ENCODE measurements at regions not wholly inside any gene's neighbourhood (a gene's known extent, or its start where the extent isn't known, plus 50 kb on each side); places are given as distances from the start of the nearest gene placed in this dataset.

GRCh38 chr3:151935446-151935845 lies 62.0 kb downstream of the SUCNR1 start:
- DNase-seq = no peak

GRCh38 chr3:151940481-151940880 lies 67.0 kb downstream of the SUCNR1 start:
- DNase-seq = no peak

DNA sequence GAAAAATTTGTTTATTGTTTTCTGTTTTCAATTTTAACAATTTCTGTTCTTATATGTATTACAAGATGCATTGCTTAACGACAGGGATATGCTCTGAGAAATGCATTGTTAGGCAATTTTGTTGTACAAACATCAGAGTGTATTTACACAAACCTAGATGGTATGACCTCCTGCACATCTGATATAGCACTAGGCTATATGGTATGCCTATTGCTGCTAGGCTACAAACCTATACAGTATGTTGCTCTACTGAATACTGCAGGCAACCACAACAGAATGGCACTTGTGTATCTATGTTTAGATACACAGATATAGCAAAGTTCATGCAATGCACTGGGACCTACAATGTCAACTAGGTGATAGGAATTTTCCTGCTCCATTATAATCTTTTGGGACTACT lies 70.1 kb downstream of the SUCNR1 start:
- DNase-seq = no peak

GRCh38 chr3:151944356-151944755 lies 70.9 kb downstream of the SUCNR1 start:
- no peak for DNase-seq

DNA sequence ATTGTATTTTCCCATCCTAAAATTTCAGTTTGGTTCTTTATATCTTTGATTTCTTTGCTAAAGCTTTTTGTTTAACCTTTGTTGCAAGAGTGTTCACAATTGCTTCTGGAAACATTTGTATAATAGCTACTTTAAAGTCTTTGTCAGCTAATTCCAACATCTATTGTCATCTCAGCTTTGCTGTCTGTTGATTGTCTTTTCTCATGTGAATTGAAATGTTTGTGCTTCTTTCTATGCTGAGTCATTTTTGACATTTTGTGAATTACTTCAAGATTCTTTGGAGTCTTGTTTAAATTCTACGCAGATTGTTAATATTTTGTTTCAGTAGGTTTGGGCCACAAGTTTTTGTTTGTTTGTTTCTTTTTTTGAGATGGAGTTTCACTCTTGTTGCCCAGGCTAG lies 73.2 kb downstream of the SUCNR1 start:
- no peak for DNase-seq

GRCh38 chr3:151949706-151950105 lies 76.3 kb downstream of the SUCNR1 start:
- DNase-seq = no peak

DNA sequence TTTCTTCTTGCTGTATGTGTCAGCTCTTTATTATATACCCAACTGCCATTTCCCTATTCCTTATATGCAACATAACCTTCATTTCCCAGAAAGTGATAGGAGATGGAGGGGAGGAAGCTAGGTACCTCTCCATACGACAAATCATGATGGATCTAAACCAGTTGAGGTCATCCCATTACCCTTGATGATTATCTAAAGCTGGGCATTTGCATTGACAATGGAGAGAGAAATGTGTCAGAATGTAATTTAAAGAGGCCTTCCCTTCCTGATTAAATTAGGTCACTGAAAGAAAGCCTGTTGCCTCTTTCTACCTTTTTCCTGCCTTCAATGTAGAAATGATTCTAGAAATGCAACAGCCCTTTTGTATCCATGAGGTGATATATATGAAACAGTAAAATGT lies 81.9 kb downstream of the SUCNR1 start:
- DNase-seq = no peak

DNA sequence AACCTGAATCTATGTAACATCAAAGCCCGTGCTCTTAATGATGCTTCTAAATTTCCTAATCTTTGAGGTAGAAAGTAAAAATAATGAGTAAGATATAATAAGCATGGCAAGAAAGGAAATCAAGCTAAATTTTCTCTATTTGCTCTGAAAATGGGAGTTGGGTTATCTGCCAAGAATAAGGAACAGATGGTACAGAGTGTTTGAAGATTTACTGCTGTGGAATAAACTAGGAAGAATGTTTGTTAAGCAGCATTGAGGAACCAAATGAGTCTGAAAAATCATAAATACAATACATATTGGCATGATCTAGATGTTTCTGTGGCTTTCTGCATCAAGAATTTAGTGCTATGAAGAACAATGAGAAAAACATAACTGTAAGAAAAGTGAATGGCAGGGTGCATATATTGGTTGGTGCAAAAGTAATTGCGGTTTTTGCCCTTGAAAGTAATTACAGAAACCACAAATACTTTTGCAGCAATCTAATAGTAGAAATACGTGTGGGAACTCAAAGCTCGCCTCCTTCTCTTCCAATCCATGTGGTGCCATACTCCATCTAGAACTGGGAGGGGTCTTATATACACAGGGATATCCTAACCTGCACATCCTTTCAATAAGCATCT lies 87.6 kb downstream of the SUCNR1 start:
- DNase-seq = no peak

GRCh38 chr3:151962352-151962751 lies 88.9 kb downstream of the SUCNR1 start:
- no peak for DNase-seq

DNA sequence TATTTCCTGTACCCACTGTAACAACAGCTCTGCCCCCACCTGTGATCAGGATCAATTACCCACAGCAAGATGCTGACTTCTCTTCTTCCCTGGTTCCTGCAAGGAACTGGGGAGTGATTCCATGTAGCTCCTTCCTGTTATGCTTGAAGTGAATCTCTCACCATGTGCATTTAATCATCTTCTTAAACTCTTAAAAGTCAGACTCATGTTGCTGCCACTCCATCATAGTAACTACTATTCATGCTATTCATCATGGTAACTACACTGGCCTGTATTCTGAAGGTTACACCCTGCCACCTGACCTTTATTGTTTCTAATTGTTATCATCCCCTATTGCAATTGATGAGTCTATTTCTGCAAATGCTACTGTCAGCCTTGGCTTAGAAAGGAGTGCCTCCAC lies 89.5 kb downstream of the SUCNR1 start:
- DNase-seq = no peak

DNA sequence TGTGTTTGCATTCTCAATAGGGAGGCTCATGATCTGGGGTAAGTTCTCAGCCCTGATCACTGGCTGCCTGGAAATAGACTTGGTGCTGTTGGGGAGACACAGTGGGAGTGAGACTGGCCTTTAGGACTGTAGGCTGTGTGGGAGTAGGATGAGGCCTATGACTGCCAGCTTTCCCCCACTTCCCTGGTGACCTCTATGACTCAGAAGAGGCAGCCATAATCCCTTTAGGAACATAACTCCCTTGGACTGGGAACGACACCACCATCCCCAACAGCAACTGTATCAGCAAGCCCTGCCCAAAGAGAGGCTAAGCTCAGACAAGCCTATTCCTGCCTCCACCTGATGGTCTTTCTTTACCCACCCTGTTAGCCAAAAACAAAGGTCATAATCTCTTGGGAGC lies 91.3 kb downstream of the SUCNR1 start:
- DNase-seq = no peak

- no peak for DNase-seq
Observed at GRCh38 chr3:151969026-151969642, 95.7 kb downstream of the SUCNR1 start.

DNA sequence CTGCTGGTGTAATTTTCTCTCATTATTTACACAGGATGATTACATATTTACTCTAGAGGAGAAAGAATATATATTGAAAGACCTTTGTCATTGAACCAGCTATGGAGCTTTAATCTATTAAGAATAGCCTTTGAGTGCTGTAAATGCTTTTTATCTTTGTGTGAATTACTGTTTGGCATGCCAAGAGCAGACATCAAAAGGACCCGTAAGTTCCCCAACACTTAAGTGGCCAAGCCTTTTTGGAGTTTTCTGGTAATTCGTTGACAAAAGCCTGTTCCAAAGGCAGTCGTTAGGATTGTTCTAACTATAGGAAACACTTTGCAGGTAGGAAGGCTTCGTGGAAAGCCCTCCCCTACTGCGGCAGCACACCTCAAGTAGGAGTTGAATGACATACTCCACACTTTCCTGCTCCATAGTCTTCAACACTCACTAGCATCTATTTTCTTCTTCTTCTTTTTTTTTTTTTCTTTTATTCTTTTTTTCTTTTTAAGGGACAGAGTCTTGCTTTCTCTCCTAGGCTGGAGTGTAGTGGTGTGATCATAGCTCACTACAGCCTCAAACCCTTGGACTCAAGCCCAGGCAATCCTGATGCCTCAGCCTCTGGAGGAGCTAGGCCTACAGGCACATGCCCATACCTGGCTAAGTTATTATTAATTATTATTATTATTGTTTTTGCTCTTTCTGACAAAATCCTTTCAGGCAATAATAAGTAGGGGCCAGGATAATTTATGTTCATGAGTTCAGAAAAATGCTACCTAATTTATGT lies 98.6 kb downstream of the SUCNR1 start:
- DNase-seq = peak; percentile 52

DNA sequence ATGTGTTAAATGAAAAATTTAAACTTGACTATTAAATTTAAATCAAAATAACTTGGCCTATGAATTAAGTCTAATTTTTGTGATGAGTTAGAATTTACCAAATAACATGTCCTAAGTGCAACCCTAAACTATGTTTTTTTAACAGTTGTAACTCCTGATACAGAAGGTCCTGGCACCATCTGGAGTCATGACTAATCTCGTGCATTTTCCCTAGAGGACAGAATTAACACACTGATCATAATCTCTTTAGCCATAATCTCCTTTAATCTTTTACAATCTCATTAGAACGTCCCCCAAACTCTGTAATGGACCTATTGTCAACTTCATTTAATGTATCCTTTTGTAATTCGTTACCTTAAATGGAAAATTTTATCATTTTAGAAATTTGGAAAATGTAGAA lies 100.6 kb downstream of the SUCNR1 start:
- no peak for DNase-seq

DNA sequence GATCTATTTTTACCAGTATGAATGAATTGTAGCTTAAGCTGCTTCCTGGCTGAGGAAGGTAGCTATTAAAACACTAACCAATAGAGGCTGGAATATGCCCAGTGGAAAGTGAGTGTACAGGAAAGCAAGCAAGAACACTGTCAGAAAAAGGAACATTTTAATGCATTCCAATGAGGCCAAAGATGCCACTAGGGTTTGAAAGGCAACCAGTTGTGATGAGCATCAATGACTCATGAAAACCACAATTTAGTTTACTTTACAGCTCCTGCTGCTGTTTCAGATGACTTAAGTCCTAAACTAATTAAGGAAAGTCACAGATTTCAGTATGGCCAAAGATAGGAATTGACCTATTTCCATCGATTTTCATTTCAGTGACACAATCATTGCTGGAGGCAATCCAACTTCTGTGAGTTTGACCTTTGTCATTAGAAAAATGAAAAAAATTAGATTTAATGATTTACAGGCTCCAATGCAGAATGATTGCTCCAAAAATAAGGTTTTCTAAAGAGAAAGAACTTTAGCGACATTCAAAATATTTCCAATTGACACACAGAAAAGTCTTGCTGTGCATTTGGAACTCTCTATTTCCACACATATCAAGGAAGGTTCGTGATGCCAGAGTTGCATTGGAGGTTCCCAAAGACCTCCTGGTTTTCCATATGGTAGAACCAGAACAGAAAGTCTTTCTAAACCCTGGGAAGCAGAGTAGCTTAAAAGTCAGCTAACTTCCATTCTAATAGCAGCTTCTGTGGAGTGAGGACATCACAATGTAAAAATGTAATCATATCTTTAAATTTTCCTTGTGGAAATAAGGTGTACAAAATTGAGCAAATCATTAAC lies 103.0 kb downstream of the SUCNR1 start:
- no peak for DNase-seq

GRCh38 chr3:151979906-151980305 lies 106.5 kb downstream of the SUCNR1 start:
- no peak for DNase-seq

DNA sequence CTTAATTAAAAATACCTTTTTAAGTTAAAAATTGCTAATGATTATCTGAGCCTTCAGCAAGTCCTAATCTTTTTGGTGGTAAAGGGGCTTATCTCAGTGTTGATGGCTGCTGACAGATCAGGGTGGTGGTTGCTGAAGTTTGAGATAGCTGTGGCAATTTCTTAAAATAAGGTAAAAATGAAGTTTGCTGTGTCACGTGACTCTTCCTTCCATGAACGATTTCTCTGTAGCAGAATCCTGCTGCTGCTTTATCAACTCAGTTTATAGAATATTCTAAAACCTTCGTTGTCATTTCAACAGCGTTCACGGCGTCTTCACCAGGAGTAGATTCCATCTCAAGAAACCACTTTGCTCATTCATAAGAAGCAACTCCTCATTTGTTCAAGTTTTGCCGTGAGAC lies 110.1 kb downstream of the SUCNR1 start:
- no peak for DNase-seq

GRCh38 chr3:151985787-151986430 lies 112.5 kb downstream of the SUCNR1 start:
- DNase-seq = no peak

DNA sequence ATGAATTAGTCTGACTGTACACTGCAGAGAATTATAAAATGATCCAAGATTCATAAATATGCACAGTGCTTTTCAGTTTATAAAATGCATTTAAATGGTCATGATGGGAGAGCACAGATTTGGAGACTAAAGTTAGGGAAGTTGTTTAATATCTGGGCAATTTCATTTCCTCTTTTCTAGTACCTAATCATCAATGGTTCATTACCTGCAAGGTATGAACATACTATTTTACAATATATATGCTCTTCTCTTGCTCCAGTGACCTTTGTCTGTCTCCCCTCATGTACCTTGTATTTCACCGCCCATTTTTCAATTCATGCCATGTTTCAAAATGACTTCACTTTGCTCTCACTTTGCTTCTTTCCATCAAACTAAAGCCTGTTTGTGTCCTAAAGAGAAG lies 114.5 kb downstream of the SUCNR1 start:
- DNase-seq = no peak

GRCh38 chr3:151989621-151990020 lies 116.2 kb downstream of the SUCNR1 start:
- no peak for DNase-seq

- DNase-seq = no peak
Observed at GRCh38 chr3:151990696-151991376, 117.4 kb downstream of the SUCNR1 start.

DNA sequence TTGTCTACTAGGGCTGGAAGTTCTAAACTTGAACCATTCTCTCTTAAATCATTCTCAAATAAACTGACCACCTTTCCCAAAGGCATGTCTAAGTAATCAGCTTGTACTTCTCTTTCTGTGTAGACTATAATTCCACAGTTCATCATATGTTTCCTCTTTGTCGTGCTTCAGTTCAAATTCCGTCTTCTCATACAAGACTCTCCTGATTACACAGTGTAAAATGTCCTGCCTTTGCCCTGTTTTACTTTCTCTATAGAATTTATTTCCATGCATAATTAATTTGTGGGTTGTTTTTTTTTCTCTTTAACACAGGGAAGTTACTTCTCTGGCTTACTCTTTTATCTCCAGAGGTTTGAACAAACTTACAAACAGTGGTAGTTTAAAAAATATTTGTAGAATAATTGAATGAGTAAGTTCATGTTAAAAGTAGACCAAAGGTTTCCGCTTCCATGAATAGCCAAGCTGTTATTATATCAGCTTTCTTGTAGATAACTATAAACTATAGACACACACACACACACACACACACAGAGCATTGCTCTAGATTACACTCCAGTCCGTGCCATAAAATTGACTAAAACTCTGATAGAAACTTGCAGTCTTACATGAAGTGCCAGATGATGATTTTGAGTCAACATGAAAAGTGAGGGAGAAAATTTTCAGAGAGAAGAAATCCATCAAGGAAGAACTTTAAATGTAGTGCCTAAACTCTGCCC lies 119.0 kb downstream of the SUCNR1 start:
- no peak for DNase-seq

Measured in NCI-H2081 treated with DMSO at 0.1 percent for 48 hours (cell line).